ENCODE measurements at regions not wholly inside any gene's neighbourhood (a gene's known extent, or its start where the extent isn't known, plus 50 kb on each side); places are given as distances from the start of the nearest gene placed in this dataset.

GRCh38 chr3:154781595-154781994 is 298.5 kb upstream of the MME start:
- WGBS (ENCODE audit: extremely low coverage, insufficient coverage, insufficient read length) = no CpG with 5 or more reads among the region's 3 CpGs
- H3K4me1 ChIP-seq (ENCODE audit: control insufficient read depth in 1 of 2, insufficient read depth in 2 of 2, low read length in 2 of 2) = no peaks in the 10 kb centered on the region

GRCh38 chr3:154780263-154780662 is 299.9 kb upstream of the MME start:
- Histone ChIP-seq H4K12ac (ENCODE audit: low read depth, low read length) (no peak overlapping the region), H3K4me2 (ENCODE audit: low read length) (no peak overlapping the region), H3K4me1 (ENCODE audit: control insufficient read depth in 1 of 2, insufficient read depth in 2 of 2, low read length in 2 of 2) (no peaks in the 10 kb centered on the region), H3K79me1 (ENCODE audit: low read length) (no peaks in the 10 kb centered on the region), H3K79me2 (ENCODE audit: control insufficient read depth, insufficient read depth, low read length, poor library complexity) (no peaks in the 10 kb centered on the region), H3K4me3 (ENCODE audit: low read depth, low read length) (no peak overlapping the region), H4K8ac (ENCODE audit: low read depth, low read length) (no peak overlapping the region), H3K14ac (ENCODE audit: low read length) (no peak overlapping the region), H2BK120ac (ENCODE audit: insufficient read depth, low read length, poor library complexity) (no peak overlapping the region), H4K91ac (ENCODE audit: low read depth, low read length) (no peak overlapping the region), H3K23ac (ENCODE audit: low read length) (no peak overlapping the region), H3K27ac (ENCODE audit: low read depth, low read length) (no peak overlapping the region), H2BK12ac (ENCODE audit: low read length) (no peak overlapping the region), H3K9ac (ENCODE audit: low read length) (no peak overlapping the region), H2AFZ (ENCODE audit: insufficient read depth, low read length, poor library complexity) (no peak overlapping the region), H3K18ac (ENCODE audit: low read length) (no peak overlapping the region), H2BK5ac (ENCODE audit: low read depth, low read length, poor library complexity) (no peak overlapping the region), H2AK5ac (ENCODE audit: low read length) (no peak overlapping the region), H3K27me3 (ENCODE audit: insufficient read depth, low read length) (no peaks in the 10 kb centered on the region), H3K9me3 (ENCODE audit: insufficient read depth, low read depth, low read length) (no peaks in the 10 kb centered on the region), H3K36me3 (ENCODE audit: control insufficient read depth in 1 of 2, insufficient read depth in 2 of 2, low read length in 2 of 2) (no peaks in the 10 kb centered on the region), H3K4ac (ENCODE audit: low read depth, low read length) (no peak overlapping the region)
- WGBS (ENCODE audit: extremely low coverage, insufficient coverage, insufficient read length) = no CpG with 5 or more reads among the region's 1 CpG
- no peak for DNase-seq

More at GRCh38 chr3:154781595-154781994, 298.5 kb upstream of the MME start:
- H3K79me1 ChIP-seq (ENCODE audit: low read length) = no peaks in the 10 kb centered on the region
- no peak overlapping the region for H4K91ac ChIP-seq (ENCODE audit: low read depth, low read length)
- no peak overlapping the region for H2BK120ac ChIP-seq (ENCODE audit: insufficient read depth, low read length, poor library complexity)
- H3K36me3 ChIP-seq (ENCODE audit: control insufficient read depth in 1 of 2, insufficient read depth in 2 of 2, low read length in 2 of 2) = no peaks in the 10 kb centered on the region
- no peak overlapping the region for H4K12ac ChIP-seq (ENCODE audit: low read depth, low read length)
- H3K27me3 ChIP-seq (ENCODE audit: insufficient read depth, low read length) = no peaks in the 10 kb centered on the region
- no peak overlapping the region for H3K4ac ChIP-seq (ENCODE audit: low read depth, low read length)
- H2BK12ac ChIP-seq (ENCODE audit: low read length) = no peak overlapping the region
- H3K79me2 ChIP-seq (ENCODE audit: control insufficient read depth, insufficient read depth, low read length, poor library complexity) = no peaks in the 10 kb centered on the region
- DNase-seq = peak in 1 of 2 donors; percentile 46
- H3K14ac ChIP-seq (ENCODE audit: low read length) = no peak overlapping the region
- H3K18ac ChIP-seq (ENCODE audit: low read length) = no peak overlapping the region
- H3K9ac ChIP-seq (ENCODE audit: low read length) = no peak overlapping the region
- no peak overlapping the region for H2AK5ac ChIP-seq (ENCODE audit: low read length)
- no peak overlapping the region for H3K27ac ChIP-seq (ENCODE audit: low read depth, low read length)
- H3K9me3 ChIP-seq (ENCODE audit: insufficient read depth, low read depth, low read length) = no peaks in the 10 kb centered on the region
- H4K8ac ChIP-seq (ENCODE audit: low read depth, low read length) = no peak overlapping the region
- no peak overlapping the region for H3K4me2 ChIP-seq (ENCODE audit: low read length)
- no peak overlapping the region for H3K23ac ChIP-seq (ENCODE audit: low read length)
- no peak overlapping the region for H3K4me3 ChIP-seq (ENCODE audit: low read depth, low read length)
- H2BK5ac ChIP-seq (ENCODE audit: low read depth, low read length, poor library complexity) = no peak overlapping the region
- H2AFZ ChIP-seq (ENCODE audit: insufficient read depth, low read length, poor library complexity) = no peak overlapping the region

- Histone ChIP-seq H3K79me1 (ENCODE audit: low read length) (no peaks in the 10 kb centered on the region), H3K79me2 (ENCODE audit: control insufficient read depth, insufficient read depth, low read length, poor library complexity) (no peaks in the 10 kb centered on the region), H3K4me1 (ENCODE audit: control insufficient read depth in 1 of 2, insufficient read depth in 2 of 2, low read length in 2 of 2) (no peaks in the 10 kb centered on the region), H3K18ac (ENCODE audit: low read length) (no peak overlapping the region), H3K9me3 (ENCODE audit: insufficient read depth, low read depth, low read length) (no peaks in the 10 kb centered on the region), H2AK5ac (ENCODE audit: low read length) (no peak overlapping the region), H3K4ac (ENCODE audit: low read depth, low read length) (no peak overlapping the region), H2AFZ (ENCODE audit: insufficient read depth, low read length, poor library complexity) (no peak overlapping the region), H4K8ac (ENCODE audit: low read depth, low read length) (no peak overlapping the region), H2BK120ac (ENCODE audit: insufficient read depth, low read length, poor library complexity) (no peak overlapping the region), H3K4me3 (ENCODE audit: low read depth, low read length) (no peak overlapping the region), H3K9ac (ENCODE audit: low read length) (no peak overlapping the region), H3K27me3 (ENCODE audit: insufficient read depth, low read length) (no peaks in the 10 kb centered on the region), H4K12ac (ENCODE audit: low read depth, low read length) (no peak overlapping the region), H3K23ac (ENCODE audit: low read length) (no peak overlapping the region), H3K4me2 (ENCODE audit: low read length) (no peak overlapping the region), H3K36me3 (ENCODE audit: control insufficient read depth in 1 of 2, insufficient read depth in 2 of 2, low read length in 2 of 2) (no peaks in the 10 kb centered on the region), H3K14ac (ENCODE audit: low read length) (no peak overlapping the region), H2BK5ac (ENCODE audit: low read depth, low read length, poor library complexity) (no peak overlapping the region), H3K27ac (ENCODE audit: low read depth, low read length) (no peak overlapping the region), H2BK12ac (ENCODE audit: low read length) (no peak overlapping the region), H4K91ac (ENCODE audit: low read depth, low read length) (no peak overlapping the region)
- no peak for DNase-seq
- whole genome bisulfite sequencing (ENCODE audit: extremely low coverage, insufficient coverage, insufficient read length) = no CpG with 5 or more reads among the region's 2 CpGs
Observed at GRCh38 chr3:154779571-154779970, 300.5 kb upstream of the MME start.

- no peak overlapping the region for H4K8ac ChIP-seq (ENCODE audit: low read depth, low read length)
- no peak overlapping the region for H3K4ac ChIP-seq (ENCODE audit: low read depth, low read length)
- H2BK5ac ChIP-seq (ENCODE audit: low read depth, low read length, poor library complexity) = no peak overlapping the region
- no peak overlapping the region for H3K27ac ChIP-seq (ENCODE audit: low read depth, low read length)
- WGBS (ENCODE audit: extremely low coverage, insufficient coverage, insufficient read length) = no CpG with 5 or more reads among the region's 1 CpG
- H3K9ac ChIP-seq (ENCODE audit: low read length) = no peak overlapping the region
- H3K18ac ChIP-seq (ENCODE audit: low read length) = no peak overlapping the region
- H3K14ac ChIP-seq (ENCODE audit: low read length) = no peak overlapping the region
- H2BK12ac ChIP-seq (ENCODE audit: low read length) = no peak overlapping the region
- H3K4me2 ChIP-seq (ENCODE audit: low read length) = no peak overlapping the region
- no peaks in the 10 kb centered on the region for H3K79me1 ChIP-seq (ENCODE audit: low read length)
- no peaks in the 10 kb centered on the region for H3K36me3 ChIP-seq (ENCODE audit: control insufficient read depth in 1 of 2, insufficient read depth in 2 of 2, low read length in 2 of 2)
- no peaks in the 10 kb centered on the region for H3K79me2 ChIP-seq (ENCODE audit: control insufficient read depth, insufficient read depth, low read length, poor library complexity)
- no peak overlapping the region for H4K12ac ChIP-seq (ENCODE audit: low read depth, low read length)
- H3K4me3 ChIP-seq (ENCODE audit: low read depth, low read length) = no peak overlapping the region
- no peak for DNase-seq
- H4K91ac ChIP-seq (ENCODE audit: low read depth, low read length) = no peak overlapping the region
- no peaks in the 10 kb centered on the region for H3K4me1 ChIP-seq (ENCODE audit: control insufficient read depth in 1 of 2, insufficient read depth in 2 of 2, low read length in 2 of 2)
- no peak overlapping the region for H2AK5ac ChIP-seq (ENCODE audit: low read length)
- H3K27me3 ChIP-seq (ENCODE audit: insufficient read depth, low read length) = no peaks in the 10 kb centered on the region
- no peaks in the 10 kb centered on the region for H3K9me3 ChIP-seq (ENCODE audit: insufficient read depth, low read depth, low read length)
- H3K23ac ChIP-seq (ENCODE audit: low read length) = no peak overlapping the region
- H2AFZ ChIP-seq (ENCODE audit: insufficient read depth, low read length, poor library complexity) = no peak overlapping the region
- no peak overlapping the region for H2BK120ac ChIP-seq (ENCODE audit: insufficient read depth, low read length, poor library complexity)
Observed at GRCh38 chr3:154778057-154778456, 302.1 kb upstream of the MME start.
